ENCODE measurements at regions not wholly inside any gene's neighbourhood (a gene's known extent, or its start where the extent isn't known, plus 50 kb on each side); places are given as distances from the start of the nearest gene placed in this dataset.

DNA sequence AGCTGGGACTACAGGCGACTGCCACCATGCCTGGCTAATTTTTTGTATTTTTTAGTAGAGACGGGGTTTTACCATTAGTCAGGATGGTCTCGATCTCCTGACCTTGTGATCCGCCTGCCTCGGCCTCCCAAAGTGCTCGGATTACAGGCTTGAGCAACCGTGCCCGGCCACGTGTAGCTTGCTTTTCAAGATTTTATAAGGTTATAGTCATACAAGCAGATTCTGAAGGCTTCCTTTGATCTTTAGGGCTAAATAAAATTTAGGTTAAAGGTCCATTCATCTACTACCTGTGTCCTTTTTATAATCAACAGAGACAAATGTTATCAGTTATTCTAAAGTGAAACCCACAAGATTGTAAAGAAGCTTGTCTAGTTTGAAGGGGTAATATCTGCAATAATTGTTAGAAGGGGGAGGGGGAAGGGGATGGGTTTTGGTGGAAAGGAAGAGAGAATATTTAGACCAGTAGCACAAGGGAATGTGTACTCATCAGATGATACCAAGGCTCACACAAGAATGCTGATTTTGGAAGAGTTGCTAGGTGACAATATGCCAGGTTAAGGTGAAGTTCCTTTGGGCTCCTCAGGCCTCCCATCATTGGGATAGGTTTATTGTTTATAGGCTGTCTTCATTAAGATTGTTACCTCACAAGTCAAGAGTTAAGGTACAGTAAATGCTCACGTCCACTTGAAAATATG lies 284.7 kb downstream of the ALDH8A1 start:
- TF ChIP-seq, protein P1, sequence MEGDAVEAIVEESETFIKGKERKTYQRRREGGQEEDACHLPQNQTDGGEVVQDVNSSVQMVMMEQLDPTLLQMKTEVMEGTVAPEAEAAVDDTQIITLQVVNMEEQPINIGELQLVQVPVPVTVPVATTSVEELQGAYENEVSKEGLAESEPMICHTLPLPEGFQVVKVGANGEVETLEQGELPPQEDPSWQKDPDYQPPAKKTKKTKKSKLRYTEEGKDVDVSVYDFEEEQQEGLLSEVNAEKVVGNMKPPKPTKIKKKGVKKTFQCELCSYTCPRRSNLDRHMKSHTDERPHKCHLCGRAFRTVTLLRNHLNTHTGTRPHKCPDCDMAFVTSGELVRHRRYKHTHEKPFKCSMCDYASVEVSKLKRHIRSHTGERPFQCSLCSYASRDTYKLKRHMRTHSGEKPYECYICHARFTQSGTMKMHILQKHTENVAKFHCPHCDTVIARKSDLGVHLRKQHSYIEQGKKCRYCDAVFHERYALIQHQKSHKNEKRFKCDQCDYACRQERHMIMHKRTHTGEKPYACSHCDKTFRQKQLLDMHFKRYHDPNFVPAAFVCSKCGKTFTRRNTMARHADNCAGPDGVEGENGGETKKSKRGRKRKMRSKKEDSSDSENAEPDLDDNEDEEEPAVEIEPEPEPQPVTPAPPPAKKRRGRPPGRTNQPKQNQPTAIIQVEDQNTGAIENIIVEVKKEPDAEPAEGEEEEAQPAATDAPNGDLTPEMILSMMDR (IDR thresholded peaks at IDR 0.05): no peak
- TF ChIP-seq POLR2AphosphoS5 (IDR thresholded peaks at IDR 0.05): no peak

All from esophagus muscularis mucosa (tissue), 3 donors.